KMS-11 (cell line): ENCODE measurements at regions not wholly inside any gene's neighbourhood (a gene's known extent, or its start where the extent isn't known, plus 50 kb on each side); places are given as distances from the start of the nearest gene placed in this dataset.
"Not testable (repeated sequence)": the region's sequence is repeated elsewhere in the genome, so short reads cannot be mapped to it uniquely, and the experiment has no call there.

Experiments
- H2AFZ ChIP-seq: fragments of 200-600 bp; sonication (generic); 2 replicates; pipeline ENCODE4 v1.6.1; 2016; ENCODE audit warnings: antibody characterized with exemption, mixed run types, low read depth
- H3K27ac ChIP-seq: fragments of 200-600 bp; sonication (generic); 2 replicates; pipeline ENCODE4 v1.6.1; 2016; ENCODE audit warnings: mild to moderate bottlenecking, mixed run types
- H3K27me3 ChIP-seq: fragments of 200-600 bp; sonication (generic); 2 replicates; pipeline ENCODE4 v1.6.1; 2017; ENCODE audit warnings: mild to moderate bottlenecking, low read depth, mixed run types, moderate library complexity; ENCODE audit not compliant: insufficient read depth
- H3K36me3 ChIP-seq: fragments of 200-600 bp; sonication (generic); 2 replicates; pipeline ENCODE4 v1.6.1; 2017; ENCODE audit warnings: mild to moderate bottlenecking, mixed run types; ENCODE audit not compliant: insufficient read depth
- H3K4me1 ChIP-seq: fragments of 200-600 bp; sonication (generic); 2 replicates; pipeline ENCODE4 v1.6.1; 2016; ENCODE audit warnings: mild to moderate bottlenecking, low read depth, mixed run types; ENCODE audit not compliant: poor library complexity, severe bottlenecking
- H3K4me2 ChIP-seq: fragments of 200-600 bp; sonication (generic); 2 replicates; pipeline ENCODE4 v1.7.0; 2016; ENCODE audit warnings: mild to moderate bottlenecking, mixed run types
- H3K4me3 ChIP-seq: fragments of 200-600 bp; sonication (generic); IDR thresholded peaks from 2 replicates; pipeline ENCODE4 v1.6.1; 2017; ENCODE audit warnings: low read depth, low read length, mixed read lengths; ENCODE audit not compliant: insufficient read depth
- H3K79me2 ChIP-seq: fragments of 200-600 bp; sonication (generic); 2 replicates; pipeline ENCODE4 v1.6.1; 2016; ENCODE audit warnings: low read depth, mixed run types; ENCODE audit not compliant: insufficient read depth
- H3K9ac ChIP-seq: fragments of 200-600 bp; sonication (generic); 2 replicates; pipeline ENCODE4 v1.6.1; 2016; ENCODE audit warnings: mild to moderate bottlenecking, mixed run types
- H4K20me1 ChIP-seq: fragments of 200-600 bp; sonication (generic); 2 replicates; pipeline ENCODE4 v1.6.1; 2016; ENCODE audit warnings: mild to moderate bottlenecking, mixed run types; ENCODE audit not compliant: insufficient read depth
- CTCF ChIP-seq: fragments of 200-600 bp; sonication (generic); conservative IDR thresholded peaks from 2 replicates; pipeline ENCODE4 v1.6.1; 2017; ENCODE audit warnings: low read depth, mild to moderate bottlenecking, antibody characterized with exemption, low read length, moderate library complexity, mixed read lengths

GRCh38 chr5:23994581-23995370 lies 487.4 kb downstream of the PRDM9 start:
- TF ChIP-seq CTCF: 0 out of 2 replicates have a peak, but pooled peaks have one; percentile 20

GRCh38 chr5:23996525-23996924 lies 489.1 kb downstream of the PRDM9 start:
- Histone ChIP-seq H3K79me2 (no peaks in the 10 kb centered on the region), H2AFZ (no peak overlapping the region), H3K27ac (no peak overlapping the region)

More at GRCh38 chr5:23994581-23995370, 487.4 kb downstream of the PRDM9 start:
- H3K36me3 ChIP-seq: no peaks in the 10 kb centered on the region
- no peaks in the 10 kb centered on the region for H3K27me3 ChIP-seq
- H3K4me3 ChIP-seq: no peak overlapping the region
- no peaks in the 10 kb centered on the region for H3K79me2 ChIP-seq
- H3K4me1 ChIP-seq: no peaks in the 10 kb centered on the region
- no peak overlapping the region for H3K9ac ChIP-seq
- no peak overlapping the region for H3K27ac ChIP-seq
- H2AFZ ChIP-seq: no peak overlapping the region
- H4K20me1 ChIP-seq: no peaks in the 10 kb centered on the region
- H3K4me2 ChIP-seq: no peak overlapping the region

GRCh38 chr5:24005384-24005783 lies 498.0 kb downstream of the PRDM9 start:
- Histone ChIP-seq H3K9ac (no peak overlapping the region), H3K27me3 (no peaks in the 10 kb centered on the region), H3K27ac (no peak overlapping the region), H3K4me3 (no peak overlapping the region), H3K4me1 (no peaks in the 10 kb centered on the region), H3K4me2 (no peak overlapping the region), H3K79me2 (no peaks in the 10 kb centered on the region), H2AFZ (no peak overlapping the region), H3K36me3 (no peaks in the 10 kb centered on the region), H4K20me1 (no peaks in the 10 kb centered on the region)
- no peak; the same call in 1 of the 2 replicates for TF ChIP-seq CTCF

More at GRCh38 chr5:23996525-23996924, 489.1 kb downstream of the PRDM9 start:
- no peak for TF ChIP-seq CTCF
- Histone ChIP-seq H3K36me3 (no peaks in the 10 kb centered on the region), H3K4me3 (no peak overlapping the region), H4K20me1 (no peaks in the 10 kb centered on the region), H3K4me2 (no peak overlapping the region), H3K4me1 (no peaks in the 10 kb centered on the region), H3K27me3 (no peaks in the 10 kb centered on the region), H3K9ac (no peak overlapping the region)

- H3K79me2 ChIP-seq, H3K4me3 ChIP-seq, H3K4me1 ChIP-seq, H3K27me3 ChIP-seq, H4K20me1 ChIP-seq, H3K9ac ChIP-seq, H3K27ac ChIP-seq, H2AFZ ChIP-seq, H3K4me2 ChIP-seq, H3K36me3 ChIP-seq: not testable (repeated sequence)
Measured at GRCh38 chr5:24017710-24018109, 510.3 kb downstream of the PRDM9 start.

GRCh38 chr5:24026288-24026687 lies 518.9 kb downstream of the PRDM9 start:
- Histone ChIP-seq H3K79me2 (no peaks in the 10 kb centered on the region), H3K4me3 (no peak overlapping the region), H3K4me1 (no peaks in the 10 kb centered on the region), H3K36me3 (no peaks in the 10 kb centered on the region), H3K4me2 (no peak overlapping the region), H2AFZ (no peak overlapping the region), H4K20me1 (no peaks in the 10 kb centered on the region), H3K9ac (no peak overlapping the region), H3K27me3 (no peaks in the 10 kb centered on the region), H3K27ac (no peak overlapping the region)
- no peak for TF ChIP-seq CTCF
